T-helper 17 cell (primary cell): ENCODE measurements at regions not wholly inside any gene's neighbourhood (a gene's known extent, or its start where the extent isn't known, plus 50 kb on each side); places are given as distances from the start of the nearest gene placed in this dataset.

ENCODE experiments used
- ATAC-seq: fragments of 150-1000 bp; cut with Tn5 transposase; 2 replicates; pipeline ENCODE4 v1.10.0; 2021; ENCODE audit warnings: mild to moderate bottlenecking, moderate library complexity
- DNase-seq, 3 donors: peaks; one replicate each; pipeline versions ENCODE4 v3.0.0 to v3.0.0-alpha.2; 2020 to 2021
- H3K9me3 ChIP-seq: one replicate; pipeline ENCODE4 v1.7.0; 2013; ENCODE audit warnings: low read length, mild to moderate bottlenecking; ENCODE audit not compliant: control insufficient read depth, poor library complexity, severe bottlenecking
- H3K27ac Mint-ChIP-seq: one replicate; pipeline ENCODE4 v1.8.0; 2022; ENCODE audit warnings: mild to moderate bottlenecking, moderate library complexity, mixed read lengths
- H3K27me3 Mint-ChIP-seq: one replicate; pipeline ENCODE4 v1.8.0; 2022; ENCODE audit warnings: mixed read lengths
- H3K36me3 Mint-ChIP-seq: one replicate; pipeline ENCODE4 v1.8.0; 2022; ENCODE audit warnings: low read depth, mixed read lengths
- H3K4me1 Mint-ChIP-seq: one replicate; pipeline ENCODE4 v1.8.0; 2022; ENCODE audit warnings: mild to moderate bottlenecking, mixed read lengths
- H3K4me3 Mint-ChIP-seq: one replicate; pipeline ENCODE4 v1.8.0; 2022; ENCODE audit warnings: mild to moderate bottlenecking, moderate library complexity, mixed read lengths

DNA sequence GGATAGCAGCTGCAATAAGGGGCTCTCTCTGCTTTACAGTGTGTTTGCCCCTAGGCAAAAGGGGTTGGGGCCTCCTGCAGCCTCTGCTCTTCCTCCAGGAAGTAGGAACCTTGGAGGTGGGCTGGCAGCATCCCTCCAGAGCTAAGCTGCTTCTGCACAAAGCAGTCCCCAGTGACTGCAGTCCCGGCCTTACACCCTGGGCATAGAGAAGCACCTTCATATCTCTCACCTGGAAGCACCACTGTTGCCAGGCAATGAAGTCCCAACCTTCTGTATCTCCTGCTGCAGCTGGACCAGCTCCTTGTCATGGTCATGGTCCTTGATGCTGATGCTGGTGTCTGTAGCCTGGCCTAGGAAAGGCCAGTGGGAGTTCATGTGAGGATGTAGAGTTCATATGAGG, 171.1 kb upstream of the TET2 start:
- H3K36me3 Mint-ChIP-seq: peaks cover 9% of the 10 kb centered on the region
- DNase-seq: no peak
- ATAC-seq: no peak
- no peaks in the 10 kb centered on the region for H3K27me3 Mint-ChIP-seq
- H3K4me1 Mint-ChIP-seq: no peaks in the 10 kb centered on the region
- no peaks in the 10 kb centered on the region for H3K9me3 ChIP-seq
- no peak overlapping the region for H3K4me3 Mint-ChIP-seq
- no peak overlapping the region for H3K27ac Mint-ChIP-seq

DNA sequence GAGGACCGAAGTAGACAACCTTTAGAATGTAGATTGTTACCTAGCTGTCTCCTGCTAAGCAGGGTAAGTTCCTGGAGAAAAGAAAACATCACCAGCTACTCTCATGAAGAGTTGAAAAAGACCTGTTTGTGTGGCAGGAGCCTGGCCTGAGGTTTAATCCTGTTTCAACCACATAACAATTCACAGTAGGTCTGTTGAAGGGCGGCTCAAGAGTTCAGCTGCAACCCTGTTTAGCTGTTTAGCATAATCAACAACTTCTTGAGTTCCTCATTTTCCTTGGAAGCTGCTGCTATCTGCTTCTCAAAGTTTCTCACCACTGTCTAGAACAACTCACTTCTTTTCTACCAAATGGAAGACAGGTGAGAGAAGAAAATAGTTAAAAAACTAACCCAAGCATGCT, 170.4 kb upstream of the TET2 start:
- no peak for DNase-seq
- no peak for ATAC-seq
- H3K9me3 ChIP-seq: no peaks in the 10 kb centered on the region
- no peak overlapping the region for H3K27ac Mint-ChIP-seq
- no peaks in the 10 kb centered on the region for H3K4me1 Mint-ChIP-seq
- no peak overlapping the region for H3K4me3 Mint-ChIP-seq
- H3K36me3 Mint-ChIP-seq: peaks cover 5% of the 10 kb centered on the region
- H3K27me3 Mint-ChIP-seq: no peaks in the 10 kb centered on the region

DNA sequence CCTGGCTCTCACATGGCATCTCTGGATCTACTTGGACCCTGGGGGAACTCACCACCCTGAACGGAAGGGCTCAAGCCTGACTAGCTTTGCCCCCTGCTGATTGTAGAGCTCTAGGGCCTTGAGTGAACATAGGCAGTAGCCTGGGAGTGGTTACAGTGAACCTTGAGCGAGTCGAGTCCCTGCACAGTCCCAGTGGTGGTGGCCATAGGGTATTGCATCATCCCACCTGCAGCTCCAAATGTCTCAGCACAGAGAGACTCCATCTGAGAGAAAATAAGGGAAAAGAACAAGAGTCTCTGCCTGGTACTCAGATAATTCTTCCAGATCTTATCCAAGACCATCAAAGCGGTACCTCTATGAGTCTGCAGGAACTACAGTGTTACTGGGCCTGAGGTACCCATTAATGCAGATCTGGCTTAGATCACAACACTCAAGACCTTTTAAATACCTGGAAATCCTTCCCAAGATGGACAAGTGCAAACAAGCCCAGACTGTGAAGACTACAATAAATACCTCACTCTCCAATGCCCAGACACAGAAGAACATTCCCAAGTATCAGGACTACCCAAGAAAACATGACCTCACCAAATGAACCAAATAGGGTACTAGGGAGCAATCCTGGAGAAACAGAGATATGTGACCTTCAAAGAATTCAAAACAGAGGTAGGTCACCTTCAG, 167.5 kb upstream of the TET2 start:
- DNase-seq (no peak), ATAC-seq (no peak)
- Mint-ChIP-seq H3K27me3 (no peaks in the 10 kb centered on the region), H3K4me3 (no peak overlapping the region), H3K36me3 (peaks cover 5% of the 10 kb centered on the region), H3K4me1 (no peaks in the 10 kb centered on the region), H3K27ac (no peak overlapping the region)
- no peaks in the 10 kb centered on the region for H3K9me3 ChIP-seq

DNA sequence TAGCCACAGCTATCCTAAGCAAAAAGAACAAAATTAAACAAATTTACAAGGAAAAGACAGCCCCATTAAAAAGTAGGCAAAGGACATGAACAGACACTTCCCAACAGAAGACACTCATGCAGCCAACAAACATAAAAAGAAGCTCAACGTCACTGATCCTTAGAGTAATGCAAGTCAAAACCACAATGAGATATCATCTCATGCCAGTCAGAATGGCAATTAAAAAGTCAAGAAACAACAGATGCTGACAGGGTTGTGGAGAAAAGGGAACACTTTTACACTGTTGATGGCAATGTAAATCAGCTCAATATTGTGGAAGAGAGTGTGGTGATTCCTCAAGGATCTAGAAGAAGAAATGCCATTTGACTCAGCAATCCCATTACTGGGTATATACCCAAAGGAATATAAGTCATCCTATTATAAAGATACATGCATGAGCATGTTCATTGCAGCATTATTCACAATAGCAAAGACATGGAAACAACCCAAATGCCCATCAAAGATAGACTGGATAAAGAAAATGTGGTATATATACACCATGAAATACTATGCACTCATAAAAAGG, 163.0 kb upstream of the TET2 start:
- Mint-ChIP-seq H3K27me3 (no peaks in the 10 kb centered on the region), H3K36me3 (peaks cover 2% of the 10 kb centered on the region), H3K4me3 (no peak overlapping the region), H3K27ac (no peak overlapping the region), H3K4me1 (no peaks in the 10 kb centered on the region)
- no peaks in the 10 kb centered on the region for H3K9me3 ChIP-seq
- ATAC-seq: no peak
- no peak for DNase-seq

DNA sequence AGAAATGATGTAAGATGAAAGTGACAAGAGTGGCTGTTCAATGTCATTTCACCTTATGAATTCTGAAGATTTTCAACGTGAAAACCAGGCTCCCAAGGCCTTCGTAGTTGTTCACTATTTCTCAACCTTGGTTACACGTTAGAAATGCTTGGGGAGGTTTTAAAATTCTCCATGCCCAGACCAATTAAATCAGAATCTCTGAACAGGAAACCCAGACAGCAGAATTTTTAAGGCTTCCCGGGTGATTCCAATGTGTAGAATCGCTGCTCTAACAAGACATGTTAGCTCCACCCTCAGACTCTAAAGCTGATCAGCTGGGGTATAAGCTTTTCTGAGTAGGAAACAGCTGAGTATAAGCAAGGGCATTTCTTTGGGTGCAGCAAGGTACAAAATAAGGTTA, 160.4 kb upstream of the TET2 start:
- no peak for ATAC-seq

DNA sequence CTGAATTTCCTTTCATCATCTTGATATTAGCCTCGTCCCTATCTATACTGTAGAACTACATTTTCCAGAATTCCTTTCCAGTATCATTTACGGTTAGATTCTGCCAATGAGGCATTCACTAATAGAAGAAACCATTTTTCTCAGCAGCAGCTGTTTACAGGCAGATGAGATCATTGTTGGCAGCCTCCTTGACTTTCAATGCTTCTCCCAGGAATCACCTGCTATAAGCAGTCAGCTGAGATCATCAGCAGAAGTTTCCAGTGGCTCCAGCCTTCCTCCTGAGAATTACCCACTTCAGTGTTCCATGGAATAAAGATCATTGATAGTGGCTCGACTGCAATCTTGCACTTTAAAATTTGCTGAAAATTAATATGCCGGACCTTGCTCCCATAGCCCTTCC, 157.3 kb upstream of the TET2 start:
- DNase-seq: no peak
- no peak overlapping the region for H3K4me3 Mint-ChIP-seq
- H3K4me1 Mint-ChIP-seq: no peaks in the 10 kb centered on the region
- ATAC-seq: no peak
- H3K9me3 ChIP-seq: no peaks in the 10 kb centered on the region
- H3K27me3 Mint-ChIP-seq: no peaks in the 10 kb centered on the region
- no peaks in the 10 kb centered on the region for H3K36me3 Mint-ChIP-seq
- H3K27ac Mint-ChIP-seq: no peak overlapping the region

More for the DNA sequence above, 160.4 kb upstream of the TET2 start:
- H3K9me3 ChIP-seq: no peaks in the 10 kb centered on the region
- DNase-seq: no peak
- Mint-ChIP-seq H3K4me3 (no peak overlapping the region), H3K36me3 (no peaks in the 10 kb centered on the region), H3K4me1 (no peaks in the 10 kb centered on the region), H3K27ac (no peak overlapping the region), H3K27me3 (no peaks in the 10 kb centered on the region)

DNA sequence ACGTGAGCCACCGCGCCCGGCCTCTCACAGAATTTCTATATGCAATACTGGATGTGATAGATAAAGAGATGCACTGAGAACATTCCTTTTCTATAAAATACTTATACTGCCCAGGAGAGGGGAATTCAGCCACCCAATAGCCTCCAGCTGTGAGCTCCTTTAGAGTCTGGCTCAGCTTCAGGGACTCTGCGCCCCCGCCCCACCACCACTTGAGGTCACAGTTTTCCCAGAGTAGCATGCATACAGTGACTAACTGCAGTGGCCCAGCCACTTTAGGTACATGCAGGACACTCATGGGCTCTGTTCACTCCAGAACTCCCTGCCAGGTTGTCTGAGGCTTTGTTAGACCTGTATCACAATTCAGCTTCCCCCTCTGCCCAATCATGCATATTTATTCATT, 144.4 kb upstream of the TET2 start:
- H3K27ac Mint-ChIP-seq: no peak overlapping the region
- peaks cover 3% of the 10 kb centered on the region for H3K36me3 Mint-ChIP-seq
- H3K4me3 Mint-ChIP-seq: no peak overlapping the region
- ATAC-seq (no peak), DNase-seq (no peak)
- H3K27me3 Mint-ChIP-seq: no peaks in the 10 kb centered on the region
- H3K4me1 Mint-ChIP-seq: no peaks in the 10 kb centered on the region
- H3K9me3 ChIP-seq: no peaks in the 10 kb centered on the region

DNA sequence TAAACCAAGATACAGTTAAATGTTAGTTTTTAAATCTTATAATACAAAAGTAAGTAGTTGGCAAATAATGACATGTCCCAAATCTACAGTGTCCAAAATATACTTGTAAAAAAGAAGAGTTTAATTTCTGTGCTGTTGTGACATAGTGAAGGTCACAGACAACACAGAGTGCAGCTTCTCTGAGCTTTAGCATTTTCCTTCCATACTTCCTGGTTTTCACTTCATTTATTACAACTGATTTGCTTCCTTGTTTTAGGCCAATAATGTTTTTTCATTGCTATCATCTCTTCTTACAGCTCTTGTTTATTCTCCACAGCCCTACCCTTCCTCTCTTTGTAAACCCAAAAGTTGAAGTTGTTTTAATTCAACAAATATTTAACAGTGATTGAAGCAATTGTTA, 132.4 kb upstream of the TET2 start:
- no peak overlapping the region for H3K4me3 Mint-ChIP-seq
- no peak for ATAC-seq
- H3K9me3 ChIP-seq: no peaks in the 10 kb centered on the region

DNA sequence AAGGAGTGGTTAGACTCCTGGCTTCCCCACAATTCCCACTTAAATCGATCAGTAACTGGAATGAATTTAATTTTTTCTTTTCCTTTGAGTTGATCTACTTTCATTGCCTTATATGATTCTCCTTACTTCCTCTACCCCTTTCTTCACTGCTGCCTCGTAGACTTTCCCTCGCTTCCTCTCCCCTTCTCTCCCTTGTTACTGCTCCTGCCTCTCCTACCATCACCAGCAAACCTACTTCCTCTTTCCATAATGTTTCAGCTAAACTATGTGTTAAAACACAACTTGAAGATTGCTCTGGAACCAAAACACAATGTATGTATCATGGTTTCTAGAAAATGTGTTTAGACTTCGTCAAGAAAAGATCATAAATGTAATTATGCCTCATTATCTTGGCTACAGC, 132.0 kb upstream of the TET2 start:
- no peaks in the 10 kb centered on the region for H3K27me3 Mint-ChIP-seq
- DNase-seq: no peak
- ATAC-seq: no peak

More for the DNA sequence above, 132.4 kb upstream of the TET2 start:
- no peaks in the 10 kb centered on the region for H3K4me1 Mint-ChIP-seq
- H3K27me3 Mint-ChIP-seq: no peaks in the 10 kb centered on the region
- H3K36me3 Mint-ChIP-seq: no peaks in the 10 kb centered on the region
- DNase-seq: no peak
- H3K27ac Mint-ChIP-seq: no peak overlapping the region

DNA sequence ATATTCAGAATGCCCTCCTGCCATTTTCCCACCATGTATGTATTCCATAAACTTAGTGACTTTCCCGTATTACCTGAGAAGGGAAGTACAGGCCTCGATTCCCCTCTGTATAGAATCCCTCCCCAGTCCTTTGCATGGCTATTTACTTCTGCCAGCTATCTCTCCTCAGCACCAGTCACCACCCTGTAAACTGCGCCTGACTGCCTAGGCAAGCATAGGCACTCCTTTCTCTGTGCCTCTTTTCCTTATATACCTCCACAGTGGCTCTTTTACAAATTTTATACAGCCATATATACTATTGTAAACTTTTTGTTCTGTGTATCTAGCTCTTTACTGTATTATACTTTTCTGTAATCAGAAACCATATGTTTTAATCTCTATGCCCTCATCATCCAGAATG, 130.9 kb upstream of the TET2 start:
- Mint-ChIP-seq H3K27ac (no peak overlapping the region), H3K27me3 (no peaks in the 10 kb centered on the region), H3K36me3 (no peaks in the 10 kb centered on the region), H3K4me1 (no peaks in the 10 kb centered on the region), H3K4me3 (no peak overlapping the region)
- H3K9me3 ChIP-seq: no peaks in the 10 kb centered on the region
- ATAC-seq: no peak
- DNase-seq: no peak

More for the DNA sequence above, 132.0 kb upstream of the TET2 start:
- H3K4me1 Mint-ChIP-seq: no peaks in the 10 kb centered on the region
- no peaks in the 10 kb centered on the region for H3K9me3 ChIP-seq
- no peak overlapping the region for H3K4me3 Mint-ChIP-seq
- H3K27ac Mint-ChIP-seq: no peak overlapping the region
- H3K36me3 Mint-ChIP-seq: no peaks in the 10 kb centered on the region

DNA sequence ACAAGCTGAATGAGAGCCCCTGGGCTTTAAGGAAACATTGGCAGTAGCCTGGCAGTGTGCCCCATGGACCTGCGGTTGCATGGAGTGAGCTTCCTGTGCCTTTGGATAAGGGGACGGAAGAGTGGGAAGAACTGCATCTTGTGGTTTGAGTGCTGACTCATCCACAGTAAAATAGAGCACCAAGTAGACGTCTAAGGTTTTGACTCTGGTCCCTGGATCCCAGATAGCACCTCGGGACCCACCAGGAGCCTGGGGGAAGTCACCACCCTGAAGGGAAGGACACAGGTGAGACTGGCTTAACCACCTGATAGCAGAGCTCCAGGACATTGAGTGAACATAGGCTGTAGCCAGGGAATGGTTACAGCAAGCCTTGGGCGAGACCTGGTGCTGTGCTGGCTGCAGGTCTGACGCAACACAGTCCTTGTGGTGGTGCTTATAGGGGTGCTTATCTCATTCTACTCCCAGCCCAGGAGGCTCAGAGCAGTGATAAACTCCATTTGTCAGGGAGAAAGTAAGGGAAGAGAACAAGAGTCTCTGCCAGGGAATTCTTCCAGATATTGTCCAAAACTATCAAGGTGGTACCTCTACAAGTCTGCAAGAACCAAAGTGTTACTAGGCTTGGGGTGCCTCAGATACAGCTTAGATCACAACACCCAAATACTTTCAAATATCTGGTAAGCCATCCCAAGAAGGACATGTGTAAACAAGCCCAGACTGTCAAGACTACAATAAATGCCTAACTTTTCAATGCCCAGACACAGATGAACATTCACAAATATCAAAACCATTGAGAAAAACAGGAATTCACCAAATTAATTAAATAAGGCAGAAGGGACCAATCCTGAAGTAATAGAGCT, 123.6 kb upstream of the TET2 start:
- DNase-seq (no peak), ATAC-seq (no peak)
- Mint-ChIP-seq H3K27me3 (no peaks in the 10 kb centered on the region), H3K4me1 (no peaks in the 10 kb centered on the region), H3K4me3 (no peak overlapping the region), H3K27ac (no peak overlapping the region), H3K36me3 (no peaks in the 10 kb centered on the region)
- no peaks in the 10 kb centered on the region for H3K9me3 ChIP-seq

DNA sequence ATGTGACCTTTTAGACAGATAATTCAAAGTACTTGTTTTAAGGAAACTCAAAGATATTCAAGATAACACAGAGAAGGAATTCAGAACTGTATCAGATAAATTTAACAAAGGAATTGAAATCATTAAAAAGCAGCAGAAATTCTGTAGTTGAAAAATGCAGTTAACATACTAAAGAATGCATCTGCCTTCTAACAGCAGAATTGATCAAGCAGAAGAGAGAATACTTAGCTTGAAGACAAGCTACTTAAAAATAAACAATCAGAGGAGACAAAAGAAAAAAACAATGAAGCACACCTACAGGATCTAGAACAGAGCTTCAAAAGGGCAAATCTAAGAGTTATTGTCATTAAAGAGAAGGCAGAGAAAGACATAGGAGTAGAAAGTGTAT, 123.0 kb upstream of the TET2 start:
- Mint-ChIP-seq H3K27ac (no peak overlapping the region), H3K27me3 (no peaks in the 10 kb centered on the region), H3K4me3 (no peak overlapping the region), H3K4me1 (no peaks in the 10 kb centered on the region), H3K36me3 (no peaks in the 10 kb centered on the region)
- no peaks in the 10 kb centered on the region for H3K9me3 ChIP-seq
- ATAC-seq (no peak), DNase-seq (no peak)

DNA sequence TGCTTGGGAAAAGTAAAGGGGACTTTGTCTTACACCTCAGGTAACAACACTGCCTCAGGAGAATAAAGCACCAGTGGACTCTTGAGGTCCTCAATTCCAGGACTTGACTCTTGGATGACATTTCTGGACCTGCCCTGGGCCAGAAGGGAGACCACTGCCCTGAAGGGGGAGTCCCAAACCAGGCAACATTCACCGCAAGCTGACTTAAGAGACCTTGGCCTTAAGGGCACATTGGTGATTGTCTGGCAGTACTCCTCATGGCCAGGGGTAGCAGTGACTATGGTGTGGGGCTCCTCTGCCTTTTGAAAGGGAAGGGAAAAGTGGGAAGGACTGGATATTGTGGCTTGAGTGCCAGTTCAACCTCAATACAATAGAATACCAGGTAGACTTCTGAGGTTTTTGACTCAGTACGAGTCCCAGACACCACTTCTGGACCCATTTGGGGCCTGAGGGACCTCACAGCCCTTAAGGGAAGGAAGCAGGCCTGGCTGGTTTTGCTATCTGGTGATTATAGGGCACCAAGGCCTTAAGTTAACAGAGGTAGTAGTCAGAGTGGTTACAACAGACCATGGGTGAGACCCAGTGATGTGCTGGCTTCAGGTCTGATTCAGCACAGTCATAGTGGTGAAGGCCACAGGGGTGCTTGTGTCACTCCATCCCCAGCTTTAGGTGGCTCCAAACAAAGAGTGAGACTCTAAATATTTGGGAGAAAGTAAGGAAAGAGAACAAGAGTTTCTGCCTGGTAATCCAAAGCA, 121.2 kb upstream of the TET2 start:
- DNase-seq (no peak), ATAC-seq (no peak)
- Mint-ChIP-seq H3K4me3 (no peak overlapping the region), H3K36me3 (no peaks in the 10 kb centered on the region), H3K4me1 (no peaks in the 10 kb centered on the region), H3K27me3 (no peaks in the 10 kb centered on the region), H3K27ac (no peak overlapping the region)
- no peaks in the 10 kb centered on the region for H3K9me3 ChIP-seq
